Mesendoderm (in vitro differentiated cells): ENCODE measurements at regions not wholly inside any gene's neighbourhood (a gene's known extent, or its start where the extent isn't known, plus 50 kb on each side); places are given as distances from the start of the nearest gene placed in this dataset.
A peak's percentile ranks its signal among the peaks of the same experiment; 100 is the strongest.

Source experiments
- DNase-seq: peaks from one replicate; pipeline ENCODE4 v3.0.0; 2013
- H2AK5ac ChIP-seq: 2 replicates; pipeline ENCODE4 v1.6.1; 2013; ENCODE audit warnings: low read length, inconsistent platforms
- H2BK120ac ChIP-seq: 2 replicates; pipeline ENCODE4 v1.6.1; 2013; ENCODE audit warnings: low read depth, mild to moderate bottlenecking, low read length, moderate library complexity, mixed read lengths
- H2BK15ac ChIP-seq: replicated peaks from 2 replicates; pipeline ENCODE4 v1.6.1; 2013; ENCODE audit warnings: low read depth, mild to moderate bottlenecking, moderate library complexity
- H2BK5ac ChIP-seq: 2 replicates; pipeline ENCODE4 v1.6.1; 2013; ENCODE audit warnings: low read length, inconsistent platforms
- H3K18ac ChIP-seq: 2 replicates; pipeline ENCODE4 v1.6.1; 2013; ENCODE audit warnings: mild to moderate bottlenecking, low read length, mixed read lengths
- H3K23ac ChIP-seq: one replicate; pipeline ENCODE4 v1.6.1; 2013; ENCODE audit warnings: low read length
- H3K27ac ChIP-seq: 2 replicates; pipeline ENCODE4 v1.5.1; 2013; ENCODE audit warnings: low read depth, mild to moderate bottlenecking, inconsistent platforms, low read length, moderate library complexity
- H3K27me3 ChIP-seq: 2 replicates; pipeline ENCODE4 v1.6.1; 2013; ENCODE audit warnings: low read length, control low read depth, mild to moderate bottlenecking, inconsistent platforms; ENCODE audit not compliant: insufficient read depth, poor library complexity
- H3K36me3 ChIP-seq: 2 replicates; pipeline ENCODE4 v1.6.1; 2013; ENCODE audit warnings: low read length, inconsistent platforms; ENCODE audit not compliant: control insufficient read depth, insufficient read depth
- H3K4ac ChIP-seq: one replicate; pipeline ENCODE4 v1.6.1; 2013; ENCODE audit warnings: low read depth, mild to moderate bottlenecking, low read length, moderate library complexity
- H3K4me1 ChIP-seq: 2 replicates; pipeline ENCODE4 v1.6.1; 2013; ENCODE audit warnings: low read depth, low read length, inconsistent platforms; ENCODE audit not compliant: control insufficient read depth
- H3K4me2 ChIP-seq: 2 replicates; pipeline ENCODE4 v1.6.1; 2013; ENCODE audit warnings: low read length
- H3K4me3 ChIP-seq: 2 replicates; pipeline ENCODE4 v1.5.1; 2013; ENCODE audit warnings: mild to moderate bottlenecking, low read length
- H3K56ac ChIP-seq: one replicate; pipeline ENCODE4 v1.6.1; 2013; ENCODE audit warnings: low read length
- H3K79me1 ChIP-seq: 2 replicates; pipeline ENCODE4 v1.6.1; 2013; ENCODE audit warnings: low read length, inconsistent platforms
- H3K79me2 ChIP-seq: 2 replicates; pipeline ENCODE4 v1.6.1; 2013; ENCODE audit warnings: mild to moderate bottlenecking, low read length; ENCODE audit not compliant: control insufficient read depth, insufficient read depth
- H3K9ac ChIP-seq: 2 replicates; pipeline ENCODE4 v1.6.1; 2013; ENCODE audit warnings: low read length, inconsistent platforms
- H4K5ac ChIP-seq: one replicate; pipeline ENCODE4 v1.6.1; 2013; ENCODE audit warnings: low read length
- H4K8ac ChIP-seq: one replicate; pipeline ENCODE4 v1.6.1; 2013; ENCODE audit warnings: low read depth, mild to moderate bottlenecking, control low read depth, low read length, moderate library complexity
- WGBS: extraction: QIAGEN DNeasy Blood & Tissue Kit; methylation state at CpG from one replicate; pipeline ENCODE4 v1.1.7; 2013; ENCODE audit warnings: low lambda C conversion rate, missing lambda C conversion rate; ENCODE audit not compliant: insufficient coverage; ENCODE audit errors: extremely low coverage; 5-methylcytosine and 5-hydroxymethylcytosine counted together

DNA sequence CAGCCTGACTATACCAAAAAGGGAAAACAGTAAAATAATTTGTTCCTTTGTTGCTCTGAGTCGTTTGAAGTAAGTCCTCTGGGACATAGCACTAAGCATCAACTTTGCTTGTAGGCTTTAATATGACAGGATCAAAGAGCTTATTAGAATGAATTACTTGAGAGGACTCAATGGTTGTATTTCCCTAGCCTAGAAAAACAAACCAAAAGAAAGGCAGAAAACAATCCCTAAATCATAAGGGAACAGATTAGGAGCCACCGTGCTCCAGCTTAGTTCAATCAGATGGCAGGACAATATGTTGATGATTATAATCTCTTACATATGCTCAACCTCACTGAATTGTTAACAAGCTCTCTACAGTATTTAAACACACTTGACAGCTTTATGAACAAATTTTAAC is 988.4 kb downstream of the FLRT2 start:
- WGBS: no CpG with 5 or more reads among the region's 2 CpGs
- H3K4me2 ChIP-seq: no peak overlapping the region
- no peak overlapping the region for H3K23ac ChIP-seq
- no peak overlapping the region for H2AK5ac ChIP-seq
- H3K4me1 ChIP-seq: no peaks in the 10 kb centered on the region
- DNase-seq: no peak
- H3K27me3 ChIP-seq: no peaks in the 10 kb centered on the region
- no peak overlapping the region for H2BK15ac ChIP-seq
- no peaks in the 10 kb centered on the region for H3K79me1 ChIP-seq
- H3K79me2 ChIP-seq: no peaks in the 10 kb centered on the region
- no peak overlapping the region for H3K27ac ChIP-seq
- no peaks in the 10 kb centered on the region for H3K36me3 ChIP-seq
- no peak overlapping the region for H3K56ac ChIP-seq
- H2BK120ac ChIP-seq: no peak overlapping the region
- no peak overlapping the region for H4K8ac ChIP-seq
- no peak overlapping the region for H2BK5ac ChIP-seq
- no peak overlapping the region for H4K5ac ChIP-seq
- H3K9ac ChIP-seq: no peak overlapping the region
- H3K18ac ChIP-seq: no peak overlapping the region
- no peak overlapping the region for H3K4me3 ChIP-seq
- H3K4ac ChIP-seq: no peak overlapping the region

DNA sequence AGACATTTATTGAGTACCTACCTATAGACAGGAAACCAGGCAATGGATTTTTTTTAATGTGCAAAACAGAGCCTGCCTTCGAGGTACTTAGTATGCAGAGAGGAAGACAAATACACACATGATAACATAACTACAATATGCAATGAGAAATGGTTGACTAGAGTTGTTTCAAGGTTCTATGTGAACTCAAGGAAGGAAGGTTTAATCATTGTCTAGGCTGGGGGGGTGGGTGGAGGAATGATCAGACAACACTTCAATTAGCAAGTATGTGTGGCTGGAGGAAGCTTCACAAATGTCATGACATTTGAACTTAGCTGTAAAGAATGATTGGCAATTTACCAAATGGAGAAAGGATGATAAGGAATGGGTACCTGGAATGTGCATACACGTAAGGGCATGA is 985.3 kb downstream of the FLRT2 start:
- Histone ChIP-seq H2AK5ac (no peak overlapping the region), H2BK15ac (no peak overlapping the region), H3K4me3 (no peak overlapping the region), H3K36me3 (no peaks in the 10 kb centered on the region), H3K79me1 (no peaks in the 10 kb centered on the region), H3K4ac (no peak overlapping the region), H3K79me2 (no peaks in the 10 kb centered on the region), H2BK120ac (no peak overlapping the region), H3K18ac (no peak overlapping the region), H3K27me3 (no peaks in the 10 kb centered on the region), H3K4me1 (no peaks in the 10 kb centered on the region), H3K4me2 (no peak overlapping the region), H3K27ac (no peak overlapping the region), H3K9ac (no peak overlapping the region), H4K8ac (no peak overlapping the region), H4K5ac (no peak overlapping the region), H2BK5ac (no peak overlapping the region), H3K56ac (no peak overlapping the region), H3K23ac (no peak overlapping the region)
- no CpG with 5 or more reads among the region's 2 CpGs for WGBS
- DNase-seq: peak; percentile 11

DNA sequence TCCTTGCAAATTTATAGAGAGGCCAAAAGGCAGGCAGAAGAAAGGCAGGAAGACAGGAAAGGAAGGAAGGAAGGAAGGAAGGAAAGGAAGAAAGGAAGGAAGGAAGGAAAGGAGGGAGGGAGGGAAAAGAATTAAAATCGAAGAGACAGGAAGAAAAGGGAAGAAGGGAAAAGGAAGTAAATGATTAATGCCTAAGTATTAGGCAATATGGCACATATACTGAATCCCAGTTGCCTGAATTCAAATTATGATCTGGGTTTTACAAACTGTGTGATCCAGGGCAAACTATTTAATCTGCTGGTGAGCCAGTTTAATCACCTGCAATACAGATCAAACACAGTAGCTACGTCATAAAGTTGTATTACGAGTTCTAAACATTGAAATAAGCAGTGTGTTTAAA is 983.6 kb downstream of the FLRT2 start:
- Histone ChIP-seq H2BK5ac (no peak overlapping the region), H4K8ac (no peak overlapping the region), H3K27ac (no peak overlapping the region), H3K9ac (no peak overlapping the region), H3K36me3 (no peaks in the 10 kb centered on the region), H2BK120ac (no peak overlapping the region), H3K79me2 (no peaks in the 10 kb centered on the region), H3K4me3 (no peak overlapping the region), H3K56ac (no peak overlapping the region), H3K23ac (no peak overlapping the region), H3K18ac (no peak overlapping the region), H3K27me3 (no peaks in the 10 kb centered on the region), H4K5ac (no peak overlapping the region), H3K4ac (no peak overlapping the region), H3K4me1 (no peaks in the 10 kb centered on the region), H3K4me2 (no peak overlapping the region), H2AK5ac (no peak overlapping the region), H3K79me1 (no peaks in the 10 kb centered on the region), H2BK15ac (no peak overlapping the region)
- no CpG with 5 or more reads among the region's 3 CpGs for WGBS
- DNase-seq: no peak

DNA sequence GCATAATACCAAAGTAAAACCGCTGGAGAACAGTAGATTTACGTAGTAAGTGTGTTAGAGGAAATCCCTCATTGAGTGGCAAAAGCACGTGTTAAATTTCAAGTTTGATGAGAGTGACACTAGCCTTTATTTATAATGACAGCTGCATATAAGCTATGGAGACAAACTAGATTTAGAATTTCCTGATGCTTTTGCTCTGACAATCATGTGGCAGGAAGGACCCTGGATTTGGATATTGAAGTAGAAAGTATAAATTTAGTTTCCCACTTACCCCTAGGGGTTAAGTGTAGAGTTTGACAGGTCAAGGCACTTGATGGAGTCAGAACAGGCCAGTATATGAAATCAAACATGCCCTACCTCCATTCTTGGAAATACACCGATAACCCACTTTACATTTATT is 983.1 kb downstream of the FLRT2 start:
- H3K79me1 ChIP-seq: no peaks in the 10 kb centered on the region
- H3K18ac ChIP-seq: no peak overlapping the region
- no peak overlapping the region for H4K5ac ChIP-seq
- no peak overlapping the region for H3K27ac ChIP-seq
- no peak overlapping the region for H3K4ac ChIP-seq
- H3K56ac ChIP-seq: no peak overlapping the region
- no peak overlapping the region for H2BK120ac ChIP-seq
- H2AK5ac ChIP-seq: no peak overlapping the region
- H3K4me3 ChIP-seq: no peak overlapping the region
- no peak overlapping the region for H3K9ac ChIP-seq
- H3K36me3 ChIP-seq: no peaks in the 10 kb centered on the region
- no peak overlapping the region for H3K23ac ChIP-seq
- H2BK5ac ChIP-seq: no peak overlapping the region
- no peak overlapping the region for H3K4me2 ChIP-seq
- H3K4me1 ChIP-seq: no peaks in the 10 kb centered on the region
- no peak overlapping the region for H2BK15ac ChIP-seq
- no peak for DNase-seq
- H3K79me2 ChIP-seq: no peaks in the 10 kb centered on the region
- H4K8ac ChIP-seq: no peak overlapping the region
- no peaks in the 10 kb centered on the region for H3K27me3 ChIP-seq
- WGBS: no CpG with 5 or more reads among the region's 4 CpGs

DNA sequence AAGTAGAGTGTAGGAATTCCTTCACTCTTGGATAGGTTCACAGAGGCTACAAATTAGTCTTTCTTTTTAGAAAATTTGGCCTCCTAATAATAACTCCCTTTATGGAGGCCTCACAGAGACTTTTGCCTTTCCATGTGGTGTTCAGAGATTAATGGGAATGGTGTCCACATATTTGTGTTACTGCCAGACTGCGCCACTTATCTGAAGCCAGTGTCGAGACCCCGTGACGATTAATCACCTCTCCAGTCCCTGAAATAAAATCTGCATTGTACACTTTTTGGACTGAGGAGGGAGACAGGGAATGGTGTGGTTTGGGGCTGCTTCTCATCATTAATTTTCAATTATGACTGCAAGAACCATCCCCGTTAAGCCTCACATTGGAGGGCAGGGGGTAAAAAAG is 980.5 kb downstream of the FLRT2 start:
- Histone ChIP-seq H3K4me2 (no peak overlapping the region), H2BK5ac (no peak overlapping the region), H3K56ac (no peak overlapping the region), H3K27me3 (no peaks in the 10 kb centered on the region), H2BK15ac (no peak overlapping the region), H3K36me3 (no peaks in the 10 kb centered on the region), H3K9ac (no peak overlapping the region), H3K79me1 (no peaks in the 10 kb centered on the region), H3K23ac (no peak overlapping the region), H3K4me1 (no peaks in the 10 kb centered on the region), H4K5ac (no peak overlapping the region), H2AK5ac (no peak overlapping the region), H3K18ac (no peak overlapping the region), H3K79me2 (no peaks in the 10 kb centered on the region), H2BK120ac (no peak overlapping the region), H4K8ac (no peak overlapping the region), H3K4ac (no peak overlapping the region), H3K4me3 (no peak overlapping the region), H3K27ac (no peak overlapping the region)
- WGBS: no CpG with 5 or more reads among the region's 5 CpGs
- DNase-seq: no peak

DNA sequence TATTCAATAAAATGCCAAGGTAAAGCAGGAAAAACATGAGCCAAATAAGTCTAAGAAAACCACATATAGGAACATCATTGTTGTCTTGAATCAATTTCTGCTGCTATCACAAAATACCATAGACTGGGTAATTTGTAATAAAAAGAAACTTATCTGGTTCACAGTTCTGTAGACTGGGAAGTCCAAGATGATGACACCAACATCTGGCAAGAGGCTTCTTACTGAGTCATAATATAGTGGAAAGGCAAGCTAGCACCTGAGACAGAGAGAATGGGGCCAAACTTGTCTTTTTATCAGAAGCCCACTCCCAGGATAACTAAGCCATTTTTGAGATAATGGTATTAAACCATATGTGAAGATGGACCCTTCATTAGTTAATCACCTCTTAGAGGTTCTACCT is 975.9 kb downstream of the FLRT2 start:
- DNase-seq: no peak
- Histone ChIP-seq H3K79me1 (no peaks in the 10 kb centered on the region), H4K5ac (no peak overlapping the region), H3K4me1 (no peaks in the 10 kb centered on the region), H3K9ac (no peak overlapping the region), H3K4ac (no peak overlapping the region), H3K36me3 (no peaks in the 10 kb centered on the region), H3K4me3 (no peak overlapping the region), H2BK120ac (no peak overlapping the region), H3K18ac (no peak overlapping the region), H2BK15ac (no peak overlapping the region), H3K27me3 (no peaks in the 10 kb centered on the region), H3K27ac (no peak overlapping the region), H3K56ac (no peak overlapping the region), H2BK5ac (no peak overlapping the region), H3K79me2 (no peaks in the 10 kb centered on the region), H2AK5ac (no peak overlapping the region), H3K23ac (no peak overlapping the region), H4K8ac (no peak overlapping the region), H3K4me2 (no peak overlapping the region)
